ENCODE measurements at regions not wholly inside any gene's neighbourhood (a gene's known extent, or its start where the extent isn't known, plus 50 kb on each side); places are given as distances from the start of the nearest gene placed in this dataset.

DNA sequence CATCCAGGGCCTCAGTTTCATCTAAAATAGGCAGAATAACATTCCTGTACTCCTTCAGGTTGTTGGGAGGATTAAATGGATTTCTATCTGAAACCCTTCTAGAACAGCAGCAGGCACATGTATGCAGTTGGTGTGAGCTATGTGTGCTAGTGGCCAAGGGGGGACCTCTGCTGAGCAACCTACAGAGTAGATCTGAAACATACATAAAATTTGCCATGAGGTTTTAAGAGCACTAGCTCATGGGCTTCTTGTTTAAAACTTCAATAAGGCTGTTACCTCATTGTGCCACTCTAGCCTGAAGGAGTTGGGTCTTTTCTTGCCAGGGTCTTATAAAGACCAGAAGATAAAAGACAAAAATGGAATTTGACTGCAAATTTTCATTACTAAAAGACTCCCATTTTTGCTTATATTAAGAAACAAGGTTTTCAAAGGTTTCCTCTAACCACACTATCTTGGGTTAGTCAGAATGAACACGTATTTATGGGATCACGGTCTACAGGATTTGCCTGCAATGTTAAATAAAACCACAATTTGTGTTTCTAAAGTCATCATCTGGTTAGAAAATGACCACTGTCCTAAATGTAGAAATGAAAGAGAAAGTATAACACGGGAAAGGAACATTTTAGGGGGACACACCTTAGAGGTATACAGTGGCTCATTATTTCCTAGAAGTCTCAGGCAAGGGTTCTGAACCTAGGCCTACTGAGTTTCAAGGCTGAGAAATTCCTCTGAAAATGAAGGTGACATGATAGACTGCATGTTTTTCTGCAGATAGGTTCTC, 144.9 kb upstream of the OLIG3 start:
- no peak for TF ChIP-seq POLR2A (IDR thresholded peaks at IDR 0.05)
- TF ChIP-seq, protein P1, sequence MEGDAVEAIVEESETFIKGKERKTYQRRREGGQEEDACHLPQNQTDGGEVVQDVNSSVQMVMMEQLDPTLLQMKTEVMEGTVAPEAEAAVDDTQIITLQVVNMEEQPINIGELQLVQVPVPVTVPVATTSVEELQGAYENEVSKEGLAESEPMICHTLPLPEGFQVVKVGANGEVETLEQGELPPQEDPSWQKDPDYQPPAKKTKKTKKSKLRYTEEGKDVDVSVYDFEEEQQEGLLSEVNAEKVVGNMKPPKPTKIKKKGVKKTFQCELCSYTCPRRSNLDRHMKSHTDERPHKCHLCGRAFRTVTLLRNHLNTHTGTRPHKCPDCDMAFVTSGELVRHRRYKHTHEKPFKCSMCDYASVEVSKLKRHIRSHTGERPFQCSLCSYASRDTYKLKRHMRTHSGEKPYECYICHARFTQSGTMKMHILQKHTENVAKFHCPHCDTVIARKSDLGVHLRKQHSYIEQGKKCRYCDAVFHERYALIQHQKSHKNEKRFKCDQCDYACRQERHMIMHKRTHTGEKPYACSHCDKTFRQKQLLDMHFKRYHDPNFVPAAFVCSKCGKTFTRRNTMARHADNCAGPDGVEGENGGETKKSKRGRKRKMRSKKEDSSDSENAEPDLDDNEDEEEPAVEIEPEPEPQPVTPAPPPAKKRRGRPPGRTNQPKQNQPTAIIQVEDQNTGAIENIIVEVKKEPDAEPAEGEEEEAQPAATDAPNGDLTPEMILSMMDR (IDR thresholded peaks at IDR 0.05): no peak
